ENCODE measurements at regions not wholly inside any gene's neighbourhood (a gene's known extent, or its start where the extent isn't known, plus 50 kb on each side); places are given as distances from the start of the nearest gene placed in this dataset.

DNA sequence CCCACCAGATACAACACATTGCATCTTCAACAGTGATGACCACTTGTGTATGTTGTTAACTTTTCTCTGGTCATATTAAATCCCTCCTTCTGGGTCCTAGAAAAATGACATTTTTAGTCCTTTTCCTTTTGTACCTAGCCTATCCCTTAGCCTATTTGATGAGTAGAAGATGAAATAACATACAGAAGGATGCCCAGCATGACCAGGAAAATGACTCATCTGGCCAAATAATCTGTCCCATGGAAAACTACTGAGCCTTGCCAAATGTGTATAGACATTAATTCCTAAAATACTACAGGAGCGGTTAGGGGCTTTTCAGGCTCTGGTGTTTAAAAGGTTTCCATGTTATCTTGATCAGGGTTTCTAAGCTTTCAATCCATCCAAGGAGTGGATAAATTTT is 129.0 kb upstream of the KCNIP4 start:
- no peak overlapping the region for H3K4me3 ChIP-seq (ENCODE audit: low read depth, low read length)
- TF ChIP-seq, protein P1, sequence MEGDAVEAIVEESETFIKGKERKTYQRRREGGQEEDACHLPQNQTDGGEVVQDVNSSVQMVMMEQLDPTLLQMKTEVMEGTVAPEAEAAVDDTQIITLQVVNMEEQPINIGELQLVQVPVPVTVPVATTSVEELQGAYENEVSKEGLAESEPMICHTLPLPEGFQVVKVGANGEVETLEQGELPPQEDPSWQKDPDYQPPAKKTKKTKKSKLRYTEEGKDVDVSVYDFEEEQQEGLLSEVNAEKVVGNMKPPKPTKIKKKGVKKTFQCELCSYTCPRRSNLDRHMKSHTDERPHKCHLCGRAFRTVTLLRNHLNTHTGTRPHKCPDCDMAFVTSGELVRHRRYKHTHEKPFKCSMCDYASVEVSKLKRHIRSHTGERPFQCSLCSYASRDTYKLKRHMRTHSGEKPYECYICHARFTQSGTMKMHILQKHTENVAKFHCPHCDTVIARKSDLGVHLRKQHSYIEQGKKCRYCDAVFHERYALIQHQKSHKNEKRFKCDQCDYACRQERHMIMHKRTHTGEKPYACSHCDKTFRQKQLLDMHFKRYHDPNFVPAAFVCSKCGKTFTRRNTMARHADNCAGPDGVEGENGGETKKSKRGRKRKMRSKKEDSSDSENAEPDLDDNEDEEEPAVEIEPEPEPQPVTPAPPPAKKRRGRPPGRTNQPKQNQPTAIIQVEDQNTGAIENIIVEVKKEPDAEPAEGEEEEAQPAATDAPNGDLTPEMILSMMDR (IDR thresholded peaks at IDR 0.05; ENCODE audit: control insufficient read depth, extremely low read depth, insufficient read depth) = no peak
- no peak for DNase-seq (ENCODE audit: low read depth)

DNA sequence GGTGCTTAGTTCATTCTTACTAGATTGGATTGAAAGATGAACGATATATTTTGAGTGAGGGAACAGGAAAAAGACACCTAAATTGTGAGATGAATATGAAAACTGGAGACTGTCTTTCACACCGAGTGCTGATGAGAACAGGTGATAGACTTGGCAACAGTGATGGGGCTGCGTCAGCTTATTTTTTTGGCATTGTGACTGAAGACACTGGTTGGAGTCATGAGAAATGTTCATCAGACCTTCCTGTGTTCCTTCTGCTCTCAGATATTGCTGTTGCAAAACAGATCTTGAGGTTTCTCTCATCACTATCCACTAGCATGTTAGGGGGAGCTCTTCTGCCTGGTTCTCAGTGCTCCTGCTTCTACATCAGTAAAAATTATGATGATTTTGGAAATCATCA is 124.2 kb upstream of the KCNIP4 start:
- TF ChIP-seq, protein P1 (IDR thresholded peaks at IDR 0.05; ENCODE audit: control insufficient read depth, extremely low read depth, insufficient read depth) = no peak
- H3K4me3 ChIP-seq (ENCODE audit: low read depth, low read length) = no peak overlapping the region
- DNase-seq (ENCODE audit: low read depth) = no peak

DNA sequence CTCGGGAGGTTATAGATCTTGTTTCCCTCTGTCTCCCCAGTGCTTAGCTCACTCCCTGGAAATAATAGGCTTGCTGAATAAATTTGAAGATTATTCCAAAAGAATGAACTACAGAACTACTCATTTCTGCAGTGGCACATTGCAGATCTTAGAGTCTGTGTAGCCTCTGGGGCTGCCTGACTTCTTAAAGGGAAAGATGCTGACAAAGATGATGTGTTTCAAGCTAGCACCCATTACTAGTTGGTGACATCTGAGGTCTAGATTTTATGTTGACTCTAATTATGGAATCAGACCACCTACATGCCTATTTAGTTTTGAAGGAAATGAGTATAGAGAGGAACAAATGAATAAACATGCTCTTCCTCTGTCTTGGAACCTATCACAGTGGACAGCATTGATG is 123.7 kb upstream of the KCNIP4 start:
- no peak overlapping the region for H3K4me3 ChIP-seq (ENCODE audit: low read depth, low read length)
- DNase-seq (ENCODE audit: low read depth) = no peak
- TF ChIP-seq, protein P1 (IDR thresholded peaks at IDR 0.05; ENCODE audit: control insufficient read depth, extremely low read depth, insufficient read depth) = no peak

DNA sequence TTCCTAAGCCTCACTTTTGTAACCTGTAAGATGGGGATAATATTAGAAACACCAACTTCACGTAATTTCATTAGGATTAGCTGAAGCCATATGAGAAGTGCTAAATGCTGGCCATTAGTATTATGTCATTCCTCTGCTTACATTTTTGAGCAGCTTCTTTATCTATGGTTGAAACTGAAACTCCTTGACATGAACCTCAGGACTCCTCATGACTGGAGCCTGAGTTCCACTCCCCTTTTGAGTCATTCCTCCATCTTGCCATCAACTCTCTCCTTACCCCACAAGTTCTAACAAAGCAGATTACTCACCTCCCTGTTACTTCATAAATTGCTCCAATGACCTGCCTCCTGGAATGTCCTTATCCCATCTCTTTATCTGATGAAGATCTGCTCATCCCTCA is 123.2 kb upstream of the KCNIP4 start:
- TF ChIP-seq, protein P1 (IDR thresholded peaks at IDR 0.05; ENCODE audit: control insufficient read depth, extremely low read depth, insufficient read depth) = no peak

DNA sequence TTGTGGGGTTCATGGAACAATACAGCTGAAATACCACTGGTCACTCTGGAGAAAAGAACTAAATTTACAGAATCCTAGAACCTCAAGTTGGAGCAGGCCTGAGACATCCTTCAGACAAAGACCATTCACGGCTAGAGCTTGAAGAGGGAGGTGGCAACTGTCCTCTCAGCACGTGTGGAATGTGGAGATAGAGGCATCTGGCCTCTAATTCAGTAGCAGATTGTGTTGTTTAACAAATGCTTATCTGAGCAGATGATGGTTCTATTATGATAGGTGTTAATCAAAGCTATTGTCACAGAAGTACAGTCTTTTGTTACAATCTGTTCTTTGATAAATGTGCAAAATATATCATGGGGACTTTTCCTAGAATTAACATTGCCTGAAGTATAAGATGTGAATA is 121.7 kb upstream of the KCNIP4 start:
- no peak overlapping the region for H3K4me3 ChIP-seq (ENCODE audit: low read depth, low read length)
- DNase-seq (ENCODE audit: low read depth) = no peak
- TF ChIP-seq, protein P1 (IDR thresholded peaks at IDR 0.05; ENCODE audit: control insufficient read depth, extremely low read depth, insufficient read depth) = no peak

More for the DNA sequence above, 123.2 kb upstream of the KCNIP4 start:
- DNase-seq (ENCODE audit: low read depth) = no peak
- H3K4me3 ChIP-seq (ENCODE audit: low read depth, low read length) = no peak overlapping the region

DNA sequence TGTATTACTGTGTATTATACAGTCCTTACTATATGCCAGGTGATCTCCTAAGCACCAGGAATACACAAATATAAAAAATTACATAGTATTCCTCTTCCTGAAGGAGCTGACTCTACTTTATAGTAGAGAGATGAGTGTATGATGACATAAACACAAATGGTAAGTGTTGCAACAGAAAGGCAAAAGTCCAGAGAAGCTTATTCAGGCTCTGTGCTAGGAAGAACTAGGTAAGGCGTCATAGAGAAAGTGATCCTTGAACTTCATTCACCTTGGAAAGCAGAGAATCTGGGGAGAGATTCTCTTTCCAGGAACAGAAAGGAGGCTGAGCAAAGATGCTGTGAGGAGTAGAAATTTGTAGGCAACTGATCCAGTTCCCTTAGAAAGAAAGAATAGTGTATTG is 115.0 kb upstream of the KCNIP4 start:
- TF ChIP-seq, protein P1 (IDR thresholded peaks at IDR 0.05; ENCODE audit: control insufficient read depth, extremely low read depth, insufficient read depth) = no peak
- H3K4me3 ChIP-seq (ENCODE audit: low read depth, low read length) = no peak overlapping the region
- no peak for DNase-seq (ENCODE audit: low read depth)

DNA sequence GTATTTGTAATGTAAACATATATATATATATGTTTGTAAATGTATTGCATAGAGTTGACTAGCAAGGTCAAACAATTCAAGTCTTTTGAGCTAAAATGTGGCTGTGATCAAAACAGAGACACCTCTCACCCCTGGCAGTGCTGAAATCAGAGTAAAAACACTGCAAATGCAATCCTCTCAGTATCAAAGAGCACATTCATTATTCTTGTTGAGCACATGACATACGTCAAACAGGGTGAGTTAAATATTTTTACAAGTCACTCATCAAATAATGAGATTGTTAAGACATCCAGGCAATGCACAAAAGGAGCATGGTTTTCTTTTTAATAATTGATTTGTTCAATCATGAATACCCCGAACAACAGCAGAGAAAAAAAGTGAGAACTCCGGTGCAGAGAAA is 114.1 kb upstream of the KCNIP4 start:
- H3K4me3 ChIP-seq (ENCODE audit: low read depth, low read length) = no peak overlapping the region
- no peak for DNase-seq (ENCODE audit: low read depth)
- TF ChIP-seq, protein P1 (IDR thresholded peaks at IDR 0.05; ENCODE audit: control insufficient read depth, extremely low read depth, insufficient read depth) = no peak

All from LNCaP clone FGC (cell line).